ENCODE measurements at regions not wholly inside any gene's neighbourhood (a gene's known extent, or its start where the extent isn't known, plus 50 kb on each side); places are given as distances from the start of the nearest gene placed in this dataset.

DNA sequence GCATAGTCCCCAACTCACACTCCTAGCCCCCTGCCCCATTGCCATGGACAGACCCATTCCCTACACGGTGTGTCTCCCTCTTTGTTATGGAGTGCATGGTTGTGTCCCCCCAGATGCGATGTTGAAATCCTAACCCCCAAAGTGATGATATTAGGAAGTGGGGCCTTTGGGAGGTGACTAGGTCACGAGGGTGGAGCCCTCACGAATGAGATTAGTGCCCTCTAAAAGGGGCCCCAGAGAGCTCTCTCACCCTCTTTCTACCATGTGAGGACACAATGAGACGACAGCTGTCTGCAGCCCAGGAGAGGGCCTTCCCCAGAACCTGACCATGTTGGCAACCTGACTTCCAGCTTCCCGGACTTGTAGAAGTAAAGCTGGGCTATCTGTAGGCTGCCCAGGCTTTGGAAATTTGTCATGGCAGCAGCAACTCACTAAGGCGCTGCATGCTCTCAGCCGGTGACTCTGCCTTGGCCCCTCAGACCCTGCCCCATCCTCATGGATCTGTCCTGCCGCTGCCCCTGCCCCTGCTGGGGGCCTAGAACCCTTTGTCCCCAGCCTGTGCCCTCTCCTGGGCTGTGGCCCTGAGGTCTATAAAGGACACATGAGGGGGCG, 318.1 kb upstream of the RTL1 start:
- TF ChIP-seq, protein P1, sequence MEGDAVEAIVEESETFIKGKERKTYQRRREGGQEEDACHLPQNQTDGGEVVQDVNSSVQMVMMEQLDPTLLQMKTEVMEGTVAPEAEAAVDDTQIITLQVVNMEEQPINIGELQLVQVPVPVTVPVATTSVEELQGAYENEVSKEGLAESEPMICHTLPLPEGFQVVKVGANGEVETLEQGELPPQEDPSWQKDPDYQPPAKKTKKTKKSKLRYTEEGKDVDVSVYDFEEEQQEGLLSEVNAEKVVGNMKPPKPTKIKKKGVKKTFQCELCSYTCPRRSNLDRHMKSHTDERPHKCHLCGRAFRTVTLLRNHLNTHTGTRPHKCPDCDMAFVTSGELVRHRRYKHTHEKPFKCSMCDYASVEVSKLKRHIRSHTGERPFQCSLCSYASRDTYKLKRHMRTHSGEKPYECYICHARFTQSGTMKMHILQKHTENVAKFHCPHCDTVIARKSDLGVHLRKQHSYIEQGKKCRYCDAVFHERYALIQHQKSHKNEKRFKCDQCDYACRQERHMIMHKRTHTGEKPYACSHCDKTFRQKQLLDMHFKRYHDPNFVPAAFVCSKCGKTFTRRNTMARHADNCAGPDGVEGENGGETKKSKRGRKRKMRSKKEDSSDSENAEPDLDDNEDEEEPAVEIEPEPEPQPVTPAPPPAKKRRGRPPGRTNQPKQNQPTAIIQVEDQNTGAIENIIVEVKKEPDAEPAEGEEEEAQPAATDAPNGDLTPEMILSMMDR (IDR thresholded peaks at IDR 0.05; ENCODE audit: borderline replicate concordance, extremely low read depth, low read length, poor library complexity, severe bottlenecking): no peak
- no peak for TF ChIP-seq EZH2 (IDR thresholded peaks at IDR 0.05; ENCODE audit: borderline replicate concordance, low read depth, low read length, severe bottlenecking)
